Body of pancreas (tissue), 4 donors: ENCODE measurements at regions not wholly inside any gene's neighbourhood (a gene's known extent, or its start where the extent isn't known, plus 50 kb on each side); places are given as distances from the start of the nearest gene placed in this dataset.

Source experiments
- CTCF ChIP-seq, 7 experiments: fragments of 450-650 bp in 4 of 7; fragments of 200-600 bp in 3 of 7; sonication (generic) in 3 of 7; IDR thresholded peaks; one replicate each; pipeline ENCODE4 v1.5.1; 2016 to 2019; ENCODE audit warnings: antibody characterized with exemption in 7 of 7
- POLR2A ChIP-seq, 3 donors: fragments of 450-650 bp; IDR thresholded peaks; one replicate each; pipeline ENCODE4 v1.6.1; 2016; ENCODE audit warnings: antibody characterized with exemption in 3 of 3, mild to moderate bottlenecking in 2 of 3

DNA sequence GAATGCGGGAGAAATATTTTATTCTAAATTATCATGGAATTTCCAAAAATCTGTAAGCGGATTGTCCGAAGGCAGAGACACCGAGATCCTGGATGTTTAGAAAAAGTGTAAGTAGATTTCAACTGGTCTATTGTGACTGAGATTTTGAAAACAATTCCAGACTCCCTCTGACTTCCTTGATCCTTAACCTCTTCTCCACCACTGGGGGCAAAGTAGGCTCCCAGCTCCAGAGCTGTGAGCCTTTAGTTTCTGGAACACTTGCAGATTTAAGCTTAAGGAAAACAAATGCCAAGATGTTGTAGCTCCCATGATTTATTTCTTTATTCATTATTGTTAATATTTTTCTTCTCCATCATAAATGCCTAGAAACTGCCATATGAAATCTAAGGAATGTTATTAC, 1320.5 kb upstream of the SEL1L start:
- TF ChIP-seq CTCF (IDR thresholded peaks at IDR 0.05) = no peak
- no peak for TF ChIP-seq POLR2A (IDR thresholded peaks at IDR 0.05)
